ENCODE measurements at regions not wholly inside any gene's neighbourhood (a gene's known extent, or its start where the extent isn't known, plus 50 kb on each side); places are given as distances from the start of the nearest gene placed in this dataset.

- no peak overlapping the region for H2BK5ac ChIP-seq (ENCODE audit: low read depth, low read length, poor library complexity, severe bottlenecking)
- no peaks in the 10 kb centered on the region for H3K4me1 ChIP-seq (ENCODE audit: control insufficient read depth, insufficient read depth, low read depth, low read length)
- H3K23ac ChIP-seq (ENCODE audit: low read length in 2 of 2): no peak overlapping the region
- no peak overlapping the region for H2BK120ac ChIP-seq (ENCODE audit: low read depth, low read length)
- peak; percentile 5 for DNase-seq
- H3K18ac ChIP-seq (ENCODE audit: low read depth in 1 of 2, low read length in 2 of 2): no peak overlapping the region
- no peak overlapping the region for H2BK12ac ChIP-seq (ENCODE audit: low read length in 2 of 2)
- no peak overlapping the region for H3K27ac ChIP-seq (ENCODE audit: low read length, poor library complexity, severe bottlenecking)
- H3K36me3 ChIP-seq (ENCODE audit: control insufficient read depth in 1 of 2, insufficient read depth in 2 of 2, low read depth in 1 of 2, low read length in 2 of 2): no peaks in the 10 kb centered on the region
- H3K4me2 ChIP-seq (ENCODE audit: low read length, poor library complexity, severe bottlenecking): no peak overlapping the region
- H3K27me3 ChIP-seq (ENCODE audit: control insufficient read depth in 1 of 2, insufficient read depth in 1 of 2, low read length in 2 of 2): peaks cover 0 to 37% of the 10 kb centered on the region in 2 experiments
- no peak overlapping the region for H4K8ac ChIP-seq (ENCODE audit: low read length)
- no peak overlapping the region for H2AK5ac ChIP-seq (ENCODE audit: low read length, severe bottlenecking)
- H2BK15ac ChIP-seq (ENCODE audit: low read depth, poor library complexity, severe bottlenecking): no peak overlapping the region
- no peak overlapping the region for H3K14ac ChIP-seq (ENCODE audit: low read length in 2 of 2)
- no peak overlapping the region for H4K91ac ChIP-seq (ENCODE audit: low read length)
- no peak overlapping the region for H2AFZ ChIP-seq (ENCODE audit: low read depth, low read length)
- H3K4ac ChIP-seq (ENCODE audit: low read depth in 1 of 2, low read length in 2 of 2): no peak overlapping the region
- H3K9ac ChIP-seq (ENCODE audit: low read length): no peak overlapping the region
- no peak overlapping the region for H3K4me3 ChIP-seq (ENCODE audit: insufficient read depth in 1 of 2, low read depth in 1 of 2, low read length in 2 of 2)
- WGBS: 6% methylated on average over 2 of the region's 2 CpGs
- peaks cover 8% of the 10 kb centered on the region for H3K9me3 ChIP-seq (ENCODE audit: control insufficient read depth, low read length)
- no peaks in the 10 kb centered on the region for H3K79me1 ChIP-seq (replicated peaks; ENCODE audit: low read length, poor library complexity, severe bottlenecking)
Observed at GRCh38 chr4:144399927-144400326, 246.0 kb upstream of the HHIP start.

- Histone ChIP-seq H4K8ac (ENCODE audit: low read length) (no peak overlapping the region), H3K4me2 (ENCODE audit: low read length, poor library complexity, severe bottlenecking) (no peak overlapping the region), H3K79me1 (replicated peaks; ENCODE audit: low read length, poor library complexity, severe bottlenecking) (no peaks in the 10 kb centered on the region), H3K9ac (ENCODE audit: low read length) (no peak overlapping the region), H2AK5ac (ENCODE audit: low read length, severe bottlenecking) (no peak overlapping the region), H2BK120ac (ENCODE audit: low read depth, low read length) (no peak overlapping the region), H4K91ac (ENCODE audit: low read length) (no peak overlapping the region), H3K4ac (ENCODE audit: low read depth in 1 of 2, low read length in 2 of 2) (no peak overlapping the region), H3K18ac (ENCODE audit: low read depth in 1 of 2, low read length in 2 of 2) (no peak overlapping the region), H3K14ac (ENCODE audit: low read length in 2 of 2) (no peak overlapping the region), H3K27ac (ENCODE audit: low read length, poor library complexity, severe bottlenecking) (no peak overlapping the region), H2BK15ac (ENCODE audit: low read depth, poor library complexity, severe bottlenecking) (no peak overlapping the region), H3K4me3 (ENCODE audit: insufficient read depth in 1 of 2, low read depth in 1 of 2, low read length in 2 of 2) (no peak overlapping the region), H3K23ac (ENCODE audit: low read length in 2 of 2) (no peak overlapping the region), H2BK5ac (ENCODE audit: low read depth, low read length, poor library complexity, severe bottlenecking) (no peak overlapping the region), H3K36me3 (ENCODE audit: control insufficient read depth in 1 of 2, insufficient read depth in 2 of 2, low read depth in 1 of 2, low read length in 2 of 2) (no peaks in the 10 kb centered on the region), H3K9me3 (ENCODE audit: control insufficient read depth, low read length) (peaks cover 8% of the 10 kb centered on the region), H2BK12ac (ENCODE audit: low read length in 2 of 2) (no peak overlapping the region), H3K4me1 (ENCODE audit: control insufficient read depth, insufficient read depth, low read depth, low read length) (no peaks in the 10 kb centered on the region), H2AFZ (ENCODE audit: low read depth, low read length) (no peak overlapping the region), H3K27me3 (ENCODE audit: control insufficient read depth in 1 of 2, insufficient read depth in 1 of 2, low read length in 2 of 2) (peaks cover 0 to 41% of the 10 kb centered on the region in 2 experiments)
- no peak for DNase-seq
- WGBS: 67% methylated on average over 1 of the region's 2 CpGs
Observed at GRCh38 chr4:144402176-144402575, 243.8 kb upstream of the HHIP start.

GRCh38 chr4:144402999-144403398, 243.0 kb upstream of the HHIP start:
- peaks cover 0 to 41% of the 10 kb centered on the region in 2 experiments for H3K27me3 ChIP-seq (ENCODE audit: control insufficient read depth in 1 of 2, insufficient read depth in 1 of 2, low read length in 2 of 2)
- WGBS: no CpG with 5 or more reads among the region's 1 CpG
- no peak overlapping the region for H2AK5ac ChIP-seq (ENCODE audit: low read length, severe bottlenecking)
- H3K4me3 ChIP-seq (ENCODE audit: insufficient read depth in 1 of 2, low read depth in 1 of 2, low read length in 2 of 2): no peak overlapping the region
- H3K18ac ChIP-seq (ENCODE audit: low read depth in 1 of 2, low read length in 2 of 2): no peak overlapping the region
- no peak overlapping the region for H2BK15ac ChIP-seq (ENCODE audit: low read depth, poor library complexity, severe bottlenecking)
- no peak for DNase-seq
- no peak overlapping the region for H2BK12ac ChIP-seq (ENCODE audit: low read length in 2 of 2)
- H3K14ac ChIP-seq (ENCODE audit: low read length in 2 of 2): no peak overlapping the region
- no peak overlapping the region for H4K8ac ChIP-seq (ENCODE audit: low read length)
- H2AFZ ChIP-seq (ENCODE audit: low read depth, low read length): no peak overlapping the region
- no peak overlapping the region for H3K23ac ChIP-seq (ENCODE audit: low read length in 2 of 2)
- H3K4me1 ChIP-seq (ENCODE audit: control insufficient read depth, insufficient read depth, low read depth, low read length): no peaks in the 10 kb centered on the region
- H3K9ac ChIP-seq (ENCODE audit: low read length): no peak overlapping the region
- no peaks in the 10 kb centered on the region for H3K36me3 ChIP-seq (ENCODE audit: control insufficient read depth in 1 of 2, insufficient read depth in 2 of 2, low read depth in 1 of 2, low read length in 2 of 2)
- no peak overlapping the region for H3K27ac ChIP-seq (ENCODE audit: low read length, poor library complexity, severe bottlenecking)
- no peak overlapping the region for H2BK120ac ChIP-seq (ENCODE audit: low read depth, low read length)
- no peak overlapping the region for H4K91ac ChIP-seq (ENCODE audit: low read length)
- H3K4ac ChIP-seq (ENCODE audit: low read depth in 1 of 2, low read length in 2 of 2): no peak overlapping the region
- no peak overlapping the region for H2BK5ac ChIP-seq (ENCODE audit: low read depth, low read length, poor library complexity, severe bottlenecking)
- no peaks in the 10 kb centered on the region for H3K79me1 ChIP-seq (replicated peaks; ENCODE audit: low read length, poor library complexity, severe bottlenecking)
- H3K4me2 ChIP-seq (ENCODE audit: low read length, poor library complexity, severe bottlenecking): no peak overlapping the region
- H3K9me3 ChIP-seq (ENCODE audit: control insufficient read depth, low read length): peaks cover 7% of the 10 kb centered on the region

- Histone ChIP-seq H3K23ac (ENCODE audit: low read length in 2 of 2) (no peak overlapping the region), H3K18ac (ENCODE audit: low read depth in 1 of 2, low read length in 2 of 2) (no peak overlapping the region), H3K36me3 (ENCODE audit: control insufficient read depth in 1 of 2, insufficient read depth in 2 of 2, low read depth in 1 of 2, low read length in 2 of 2) (no peaks in the 10 kb centered on the region), H2BK15ac (ENCODE audit: low read depth, poor library complexity, severe bottlenecking) (no peak overlapping the region), H2BK120ac (ENCODE audit: low read depth, low read length) (no peak overlapping the region), H4K8ac (ENCODE audit: low read length) (no peak overlapping the region), H2AFZ (ENCODE audit: low read depth, low read length) (no peak overlapping the region), H3K4me2 (ENCODE audit: low read length, poor library complexity, severe bottlenecking) (no peak overlapping the region), H2BK12ac (ENCODE audit: low read length in 2 of 2) (no peak overlapping the region), H3K4me3 (ENCODE audit: insufficient read depth in 1 of 2, low read depth in 1 of 2, low read length in 2 of 2) (no peak overlapping the region), H3K14ac (ENCODE audit: low read length in 2 of 2) (no peak overlapping the region), H3K27ac (ENCODE audit: low read length, poor library complexity, severe bottlenecking) (no peak overlapping the region), H3K9ac (ENCODE audit: low read length) (no peak overlapping the region), H3K4ac (ENCODE audit: low read depth in 1 of 2, low read length in 2 of 2) (no peak overlapping the region), H2AK5ac (ENCODE audit: low read length, severe bottlenecking) (no peak overlapping the region), H2BK5ac (ENCODE audit: low read depth, low read length, poor library complexity, severe bottlenecking) (no peak overlapping the region), H3K79me1 (replicated peaks; ENCODE audit: low read length, poor library complexity, severe bottlenecking) (no peaks in the 10 kb centered on the region), H3K9me3 (ENCODE audit: control insufficient read depth, low read length) (peaks cover 1% of the 10 kb centered on the region), H3K27me3 (ENCODE audit: control insufficient read depth in 1 of 2, insufficient read depth in 1 of 2, low read length in 2 of 2) (peaks cover 0 to 41% of the 10 kb centered on the region in 2 experiments), H3K4me1 (ENCODE audit: control insufficient read depth, insufficient read depth, low read depth, low read length) (no peaks in the 10 kb centered on the region), H4K91ac (ENCODE audit: low read length) (no peak overlapping the region)
- WGBS: 75% methylated on average over 1 of the region's 1 CpG
- no peak for DNase-seq
Observed at GRCh38 chr4:144403893-144404292, 242.1 kb upstream of the HHIP start.

Measured in mesenchymal stem cell (in vitro differentiated cells and primary cell).